GM23338 (cell line): ENCODE measurements at regions not wholly inside any gene's neighbourhood (a gene's known extent, or its start where the extent isn't known, plus 50 kb on each side); places are given as distances from the start of the nearest gene placed in this dataset.
A peak's percentile ranks its signal among the peaks of the same experiment; 100 is the strongest.

Experiments used
- ATAC-seq: fragments of 200-7000 bp; cut with Tn5 transposase; 3 replicates; pipeline ENCODE4 v1.9.1; 2020
- DNase-seq: peaks from one replicate; pipeline ENCODE4 v3.0.0-alpha.2; 2015; ENCODE audit warnings: low spot score
- H2AFZ ChIP-seq: fragments of 200-600 bp; sonication (generic); 2 replicates; pipeline ENCODE4 v1.8.0; 2016; ENCODE audit warnings: antibody characterized with exemption, mild to moderate bottlenecking, moderate library complexity
- H3F3A ChIP-seq: fragments of 200-600 bp; sonication (generic); replicated peaks from 2 replicates; pipeline ENCODE4 v1.8.0; 2017; ENCODE audit warnings: antibody characterized with exemption, mixed run types, low read depth
- H3K27ac ChIP-seq: fragments of 200-600 bp; sonication (generic); 2 replicates; pipeline ENCODE4 v1.6.1; 2016; ENCODE audit warnings: low read depth
- H3K27me3 ChIP-seq: fragments of 200-600 bp; sonication (generic); 2 replicates; pipeline ENCODE4 v1.8.0; 2016; ENCODE audit warnings: mild to moderate bottlenecking, mixed run types, moderate library complexity; ENCODE audit not compliant: insufficient read depth
- H3K36me3 ChIP-seq: fragments of 200-600 bp; sonication (generic); 2 replicates; pipeline ENCODE4 v1.8.0; 2016; ENCODE audit warnings: mild to moderate bottlenecking; ENCODE audit not compliant: insufficient read depth
- H3K4me1 ChIP-seq: fragments of 200-600 bp; sonication (generic); 2 replicates; pipeline ENCODE4 v1.8.0; 2016; ENCODE audit warnings: mild to moderate bottlenecking, moderate library complexity; ENCODE audit not compliant: insufficient read depth
- H3K4me2 ChIP-seq: fragments of 200-600 bp; sonication (generic); 2 replicates; pipeline ENCODE4 v1.7.1; 2017; ENCODE audit warnings: mixed run types
- H3K4me3 ChIP-seq: fragments of 200-600 bp; sonication (generic); 2 replicates; pipeline ENCODE4 v1.6.1; 2016; ENCODE audit warnings: mixed run types
- H3K79me2 ChIP-seq: fragments of 200-600 bp; sonication (generic); replicated peaks from 2 replicates; pipeline ENCODE4 v1.8.0; 2017; ENCODE audit warnings: mild to moderate bottlenecking; ENCODE audit not compliant: insufficient read depth
- H3K9me2 ChIP-seq: fragments of 200-600 bp; sonication (generic); 2 replicates; pipeline ENCODE4 v1.8.0; 2017; ENCODE audit not compliant: insufficient read depth
- H4K20me1 ChIP-seq: fragments of 200-600 bp; sonication (generic); replicated peaks from 2 replicates; pipeline ENCODE4 v1.8.0; 2017; ENCODE audit warnings: mild to moderate bottlenecking; ENCODE audit not compliant: insufficient read depth
- H3K27ac Mint-ChIP-seq: 2 replicates; pipeline ENCODE4 v1.8.0; 2020; ENCODE audit warnings: inconsistent platforms, mild to moderate bottlenecking, moderate library complexity, mixed read lengths
- H3K27me3 Mint-ChIP-seq: 3 replicates; pipeline ENCODE4 v1.8.0; 2022; ENCODE audit warnings: low read depth, mild to moderate bottlenecking, moderate library complexity, mixed read lengths, inconsistent platforms; ENCODE audit not compliant: insufficient read depth, poor library complexity
- H3K36me3 Mint-ChIP-seq: 3 replicates; pipeline ENCODE4 v1.8.0; 2021; ENCODE audit warnings: low read depth, mild to moderate bottlenecking, inconsistent platforms, moderate library complexity, mixed read lengths
- H3K4me1 Mint-ChIP-seq: 3 replicates; pipeline ENCODE4 v1.8.0; 2020; ENCODE audit warnings: mild to moderate bottlenecking, inconsistent platforms, mixed read lengths
- H3K4me3 Mint-ChIP-seq: 3 replicates; pipeline ENCODE4 v1.8.0; 2021; ENCODE audit warnings: moderate library complexity, mild to moderate bottlenecking, inconsistent platforms, mixed read lengths
- H3K9me3 Mint-ChIP-seq: 3 replicates; pipeline ENCODE4 v1.8.0; 2020; ENCODE audit warnings: moderate library complexity, mild to moderate bottlenecking, inconsistent platforms, mixed read lengths
- CREB1 ChIP-seq: fragments of 250-450 bp; sonication (Bioruptor Pico); IDR thresholded peaks from 2 replicates; pipeline ENCODE4 v1.5.0; 2020; ENCODE audit warnings: low read depth, mild to moderate bottlenecking, moderate library complexity
- EZH2 ChIP-seq: fragments of 200-600 bp; sonication (generic); IDR thresholded peaks from one replicate; pipeline ENCODE4 v1.8.0; 2017; ENCODE audit warnings: antibody characterized with exemption, mild to moderate bottlenecking, low read depth; ENCODE audit not compliant: unreplicated experiment
- EZH2phosphoT487 ChIP-seq: fragments of 200-600 bp; sonication (generic); IDR thresholded peaks from one replicate; pipeline ENCODE4 v1.8.1; 2018; ENCODE audit warnings: antibody characterized with exemption; ENCODE audit not compliant: unreplicated experiment
- JUNB ChIP-seq: IDR thresholded peaks from one replicate; pipeline ENCODE4 v1.6.1; 2016; ENCODE audit warnings: antibody characterized with exemption; ENCODE audit not compliant: unreplicated experiment
- NANOG ChIP-seq: IDR thresholded peaks from 2 replicates; pipeline ENCODE4 v1.6.1; 2016; ENCODE audit warnings: antibody characterized with exemption, borderline replicate concordance
- POLR2AphosphoS5 ChIP-seq: IDR thresholded peaks from 2 replicates; pipeline ENCODE4 v1.6.1; 2016; ENCODE audit warnings: antibody characterized with exemption, low read depth
- STAT1 ChIP-seq: IDR thresholded peaks from one replicate; pipeline ENCODE4 v1.6.1; 2016; ENCODE audit warnings: antibody characterized with exemption; ENCODE audit not compliant: unreplicated experiment
- ZNF114 ChIP-seq: fragments of 250-450 bp; sonication (Bioruptor Pico); IDR thresholded peaks from 2 replicates; pipeline ENCODE4 v1.5.0; 2020; ENCODE audit warnings: mild to moderate bottlenecking, moderate library complexity
- ZNF331 ChIP-seq: fragments of 250-450 bp; sonication (Bioruptor Pico); IDR thresholded peaks from 2 replicates; pipeline ENCODE4 v1.5.0; 2020; ENCODE audit warnings: low read depth, mild to moderate bottlenecking, moderate library complexity
- TF ChIP-seq, protein P1 (sequence below): IDR thresholded peaks from 2 replicates; pipeline ENCODE4 v1.6.1; 2016; ENCODE audit warnings: antibody characterized with exemption
- TF ChIP-seq, protein P2 (sequence below), 2 experiments: fragments of 200-600 bp in 1 of 2; sonication (generic) in 1 of 2; conservative IDR thresholded peaks; 2 replicates each; pipeline versions ENCODE4 v1.5.1 to v1.6.1; 2016 to 2017; ENCODE audit warnings: antibody characterized with exemption in 2 of 2, low read depth in 2 of 2, mild to moderate bottlenecking in 2 of 2, moderate library complexity in 1 of 2
- TF ChIP-seq, protein P3 (sequence below): fragments of 250-450 bp; sonication (Bioruptor Pico); IDR thresholded peaks from 2 replicates; pipeline ENCODE4 v1.5.0; 2020; ENCODE audit warnings: mild to moderate bottlenecking, moderate library complexity
- TF ChIP-seq, protein P4 (sequence below): IDR thresholded peaks from one replicate; pipeline ENCODE4 v1.6.1; 2018; ENCODE audit warnings: antibody characterized with exemption; ENCODE audit not compliant: unreplicated experiment

DNA sequence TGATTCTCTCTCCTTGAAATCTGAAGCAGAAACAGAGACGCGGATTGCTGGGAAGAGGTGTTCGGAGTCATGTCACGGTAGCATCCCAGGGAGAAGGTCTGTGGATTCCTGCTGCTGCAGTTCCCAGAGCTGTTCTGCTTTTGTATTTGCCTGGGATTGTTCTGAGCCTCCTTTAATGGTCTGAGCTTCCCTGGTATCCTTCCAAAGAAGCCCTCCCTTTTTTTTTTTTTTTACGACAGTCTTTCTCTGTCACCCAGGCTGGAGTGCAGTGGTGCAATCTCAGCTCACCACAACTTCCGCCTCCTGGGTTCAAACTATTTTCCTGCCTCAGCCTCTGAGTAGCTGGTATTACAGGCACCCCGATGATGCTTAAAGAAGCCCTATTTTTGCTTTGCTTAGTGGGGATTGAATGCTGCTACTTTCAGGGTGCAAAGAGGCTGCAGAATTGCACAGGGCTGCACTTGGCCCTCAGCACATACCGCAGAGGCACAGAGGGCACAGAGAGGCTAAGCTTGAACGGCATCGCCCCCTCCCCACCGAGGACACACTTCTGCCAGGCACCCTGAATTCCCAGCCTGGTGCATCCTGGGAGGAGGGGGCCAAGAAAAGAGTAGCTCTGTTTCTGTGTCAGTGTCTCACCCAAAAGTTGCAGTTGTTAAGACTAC is 208.6 kb upstream of the GALNT17 start:
- Mint-ChIP-seq H3K9me3 (peaks cover 7% of the 10 kb centered on the region; the same call in 2 of the 3 replicates), H3K27ac (no peak overlapping the region), H3K4me3 (no peak overlapping the region), H3K36me3 (no peaks in the 10 kb centered on the region), H3K4me1 (peaks cover 3% of the 10 kb centered on the region; the same call in 1 of the 3 replicates), H3K27me3 (peaks cover 19% of the 10 kb centered on the region)
- no peaks in the 10 kb centered on the region for H4K20me1 ChIP-seq
- no peak overlapping the region for H3K4me3 ChIP-seq
- H3K27ac ChIP-seq = no peak overlapping the region
- ATAC-seq (no peak; the same call in 2 of the 3 replicates), DNase-seq (no peak)
- no peaks in the 10 kb centered on the region for H3K27me3 ChIP-seq
- TF ChIP-seq JUNB (no peak), EZH2 (no peak), ZNF114 (CRISPR knock-in tag) (no peak), STAT1 (no peak), NANOG (no peak), EZH2phosphoT487 (no peak), ZNF331 (CRISPR knock-in tag) (no peak), POLR2AphosphoS5 (no peak), CREB1 (CRISPR knock-in tag) (no peak)
- TF ChIP-seq, protein P1, sequence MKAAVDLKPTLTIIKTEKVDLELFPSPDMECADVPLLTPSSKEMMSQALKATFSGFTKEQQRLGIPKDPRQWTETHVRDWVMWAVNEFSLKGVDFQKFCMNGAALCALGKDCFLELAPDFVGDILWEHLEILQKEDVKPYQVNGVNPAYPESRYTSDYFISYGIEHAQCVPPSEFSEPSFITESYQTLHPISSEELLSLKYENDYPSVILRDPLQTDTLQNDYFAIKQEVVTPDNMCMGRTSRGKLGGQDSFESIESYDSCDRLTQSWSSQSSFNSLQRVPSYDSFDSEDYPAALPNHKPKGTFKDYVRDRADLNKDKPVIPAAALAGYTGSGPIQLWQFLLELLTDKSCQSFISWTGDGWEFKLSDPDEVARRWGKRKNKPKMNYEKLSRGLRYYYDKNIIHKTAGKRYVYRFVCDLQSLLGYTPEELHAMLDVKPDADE = no peak
- TF ChIP-seq, protein P2, sequence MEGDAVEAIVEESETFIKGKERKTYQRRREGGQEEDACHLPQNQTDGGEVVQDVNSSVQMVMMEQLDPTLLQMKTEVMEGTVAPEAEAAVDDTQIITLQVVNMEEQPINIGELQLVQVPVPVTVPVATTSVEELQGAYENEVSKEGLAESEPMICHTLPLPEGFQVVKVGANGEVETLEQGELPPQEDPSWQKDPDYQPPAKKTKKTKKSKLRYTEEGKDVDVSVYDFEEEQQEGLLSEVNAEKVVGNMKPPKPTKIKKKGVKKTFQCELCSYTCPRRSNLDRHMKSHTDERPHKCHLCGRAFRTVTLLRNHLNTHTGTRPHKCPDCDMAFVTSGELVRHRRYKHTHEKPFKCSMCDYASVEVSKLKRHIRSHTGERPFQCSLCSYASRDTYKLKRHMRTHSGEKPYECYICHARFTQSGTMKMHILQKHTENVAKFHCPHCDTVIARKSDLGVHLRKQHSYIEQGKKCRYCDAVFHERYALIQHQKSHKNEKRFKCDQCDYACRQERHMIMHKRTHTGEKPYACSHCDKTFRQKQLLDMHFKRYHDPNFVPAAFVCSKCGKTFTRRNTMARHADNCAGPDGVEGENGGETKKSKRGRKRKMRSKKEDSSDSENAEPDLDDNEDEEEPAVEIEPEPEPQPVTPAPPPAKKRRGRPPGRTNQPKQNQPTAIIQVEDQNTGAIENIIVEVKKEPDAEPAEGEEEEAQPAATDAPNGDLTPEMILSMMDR (conservative IDR thresholded peaks at IDR 0.05; ENCODE audit: low read depth in 2 of 2) = no peak
- TF ChIP-seq, protein P3, sequence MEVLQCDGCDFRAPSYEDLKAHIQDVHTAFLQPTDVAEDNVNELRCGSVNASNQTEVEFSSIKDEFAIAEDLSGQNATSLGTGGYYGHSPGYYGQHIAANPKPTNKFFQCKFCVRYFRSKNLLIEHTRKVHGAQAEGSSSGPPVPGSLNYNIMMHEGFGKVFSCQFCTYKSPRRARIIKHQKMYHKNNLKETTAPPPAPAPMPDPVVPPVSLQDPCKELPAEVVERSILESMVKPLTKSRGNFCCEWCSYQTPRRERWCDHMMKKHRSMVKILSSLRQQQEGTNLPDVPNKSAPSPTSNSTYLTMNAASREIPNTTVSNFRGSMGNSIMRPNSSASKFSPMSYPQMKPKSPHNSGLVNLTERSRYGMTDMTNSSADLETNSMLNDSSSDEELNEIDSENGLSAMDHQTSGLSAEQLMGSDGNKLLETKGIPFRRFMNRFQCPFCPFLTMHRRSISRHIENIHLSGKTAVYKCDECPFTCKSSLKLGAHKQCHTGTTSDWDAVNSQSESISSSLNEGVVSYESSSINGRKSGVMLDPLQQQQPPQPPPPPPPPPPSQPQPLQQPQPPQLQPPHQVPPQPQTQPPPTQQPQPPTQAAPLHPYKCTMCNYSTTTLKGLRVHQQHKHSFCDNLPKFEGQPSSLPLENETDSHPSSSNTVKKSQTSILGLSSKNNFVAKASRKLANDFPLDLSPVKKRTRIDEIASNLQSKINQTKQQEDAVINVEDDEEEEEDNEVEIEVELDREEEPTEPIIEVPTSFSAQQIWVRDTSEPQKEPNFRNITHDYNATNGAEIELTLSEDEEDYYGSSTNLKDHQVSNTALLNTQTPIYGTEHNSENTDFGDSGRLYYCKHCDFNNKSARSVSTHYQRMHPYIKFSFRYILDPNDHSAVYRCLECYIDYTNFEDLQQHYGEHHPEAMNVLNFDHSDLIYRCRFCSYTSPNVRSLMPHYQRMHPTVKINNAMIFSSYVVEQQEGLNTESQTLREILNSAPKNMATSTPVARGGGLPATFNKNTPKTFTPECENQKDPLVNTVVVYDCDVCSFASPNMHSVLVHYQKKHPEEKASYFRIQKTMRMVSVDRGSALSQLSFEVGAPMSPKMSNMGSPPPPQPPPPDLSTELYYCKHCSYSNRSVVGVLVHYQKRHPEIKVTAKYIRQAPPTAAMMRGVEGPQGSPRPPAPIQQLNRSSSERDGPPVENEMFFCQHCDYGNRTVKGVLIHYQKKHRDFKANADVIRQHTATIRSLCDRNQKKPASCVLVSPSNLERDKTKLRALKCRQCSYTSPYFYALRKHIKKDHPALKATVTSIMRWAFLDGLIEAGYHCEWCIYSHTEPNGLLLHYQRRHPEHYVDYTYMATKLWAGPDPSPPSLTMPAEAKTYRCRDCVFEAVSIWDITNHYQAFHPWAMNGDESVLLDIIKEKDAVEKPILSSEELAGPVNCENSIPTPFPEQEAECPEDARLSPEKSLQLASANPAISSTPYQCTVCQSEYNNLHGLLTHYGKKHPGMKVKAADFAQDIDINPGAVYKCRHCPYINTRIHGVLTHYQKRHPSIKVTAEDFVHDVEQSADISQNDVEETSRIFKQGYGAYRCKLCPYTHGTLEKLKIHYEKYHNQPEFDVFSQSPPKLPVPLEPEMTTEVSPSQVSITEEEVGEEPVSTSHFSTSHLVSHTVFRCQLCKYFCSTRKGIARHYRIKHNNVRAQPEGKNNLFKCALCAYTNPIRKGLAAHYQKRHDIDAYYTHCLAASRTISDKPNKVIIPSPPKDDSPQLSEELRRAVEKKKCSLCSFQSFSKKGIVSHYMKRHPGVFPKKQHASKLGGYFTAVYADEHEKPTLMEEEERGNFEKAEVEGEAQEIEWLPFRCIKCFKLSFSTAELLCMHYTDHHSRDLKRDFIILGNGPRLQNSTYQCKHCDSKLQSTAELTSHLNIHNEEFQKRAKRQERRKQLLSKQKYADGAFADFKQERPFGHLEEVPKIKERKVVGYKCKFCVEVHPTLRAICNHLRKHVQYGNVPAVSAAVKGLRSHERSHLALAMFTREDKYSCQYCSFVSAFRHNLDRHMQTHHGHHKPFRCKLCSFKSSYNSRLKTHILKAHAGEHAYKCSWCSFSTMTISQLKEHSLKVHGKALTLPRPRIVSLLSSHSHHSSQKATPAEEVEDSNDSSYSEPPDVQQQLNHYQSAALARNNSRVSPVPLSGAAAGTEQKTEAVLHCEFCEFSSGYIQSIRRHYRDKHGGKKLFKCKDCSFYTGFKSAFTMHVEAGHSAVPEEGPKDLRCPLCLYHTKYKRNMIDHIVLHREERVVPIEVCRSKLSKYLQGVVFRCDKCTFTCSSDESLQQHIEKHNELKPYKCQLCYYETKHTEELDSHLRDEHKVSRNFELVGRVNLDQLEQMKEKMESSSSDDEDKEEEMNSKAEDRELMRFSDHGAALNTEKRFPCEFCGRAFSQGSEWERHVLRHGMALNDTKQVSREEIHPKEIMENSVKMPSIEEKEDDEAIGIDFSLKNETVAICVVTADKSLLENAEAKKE = no peak
- TF ChIP-seq, protein P4, sequence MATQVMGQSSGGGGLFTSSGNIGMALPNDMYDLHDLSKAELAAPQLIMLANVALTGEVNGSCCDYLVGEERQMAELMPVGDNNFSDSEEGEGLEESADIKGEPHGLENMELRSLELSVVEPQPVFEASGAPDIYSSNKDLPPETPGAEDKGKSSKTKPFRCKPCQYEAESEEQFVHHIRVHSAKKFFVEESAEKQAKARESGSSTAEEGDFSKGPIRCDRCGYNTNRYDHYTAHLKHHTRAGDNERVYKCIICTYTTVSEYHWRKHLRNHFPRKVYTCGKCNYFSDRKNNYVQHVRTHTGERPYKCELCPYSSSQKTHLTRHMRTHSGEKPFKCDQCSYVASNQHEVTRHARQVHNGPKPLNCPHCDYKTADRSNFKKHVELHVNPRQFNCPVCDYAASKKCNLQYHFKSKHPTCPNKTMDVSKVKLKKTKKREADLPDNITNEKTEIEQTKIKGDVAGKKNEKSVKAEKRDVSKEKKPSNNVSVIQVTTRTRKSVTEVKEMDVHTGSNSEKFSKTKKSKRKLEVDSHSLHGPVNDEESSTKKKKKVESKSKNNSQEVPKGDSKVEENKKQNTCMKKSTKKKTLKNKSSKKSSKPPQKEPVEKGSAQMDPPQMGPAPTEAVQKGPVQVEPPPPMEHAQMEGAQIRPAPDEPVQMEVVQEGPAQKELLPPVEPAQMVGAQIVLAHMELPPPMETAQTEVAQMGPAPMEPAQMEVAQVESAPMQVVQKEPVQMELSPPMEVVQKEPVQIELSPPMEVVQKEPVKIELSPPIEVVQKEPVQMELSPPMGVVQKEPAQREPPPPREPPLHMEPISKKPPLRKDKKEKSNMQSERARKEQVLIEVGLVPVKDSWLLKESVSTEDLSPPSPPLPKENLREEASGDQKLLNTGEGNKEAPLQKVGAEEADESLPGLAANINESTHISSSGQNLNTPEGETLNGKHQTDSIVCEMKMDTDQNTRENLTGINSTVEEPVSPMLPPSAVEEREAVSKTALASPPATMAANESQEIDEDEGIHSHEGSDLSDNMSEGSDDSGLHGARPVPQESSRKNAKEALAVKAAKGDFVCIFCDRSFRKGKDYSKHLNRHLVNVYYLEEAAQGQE = no peak
- H3K4me1 ChIP-seq = 0 out of 2 replicates have a peak, but pooled peaks cover 5% of the 10 kb centered on the region
- H2AFZ ChIP-seq = peak overlapping the region; percentile 72; the same call in 1 of the 2 replicates
- H3K9me2 ChIP-seq = no peaks in the 10 kb centered on the region
- no peaks in the 10 kb centered on the region for H3K79me2 ChIP-seq
- no peaks in the 10 kb centered on the region for H3K36me3 ChIP-seq
- H3F3A ChIP-seq = no peaks in the 10 kb centered on the region
- H3K4me2 ChIP-seq = no peak overlapping the region
